B cell (primary cell): ENCODE measurements at regions not wholly inside any gene's neighbourhood (a gene's known extent, or its start where the extent isn't known, plus 50 kb on each side); places are given as distances from the start of the nearest gene placed in this dataset.

Experiments
- ATAC-seq: fragments of 200-7000 bp; cut with Tn5 transposase; one replicate; pipeline ENCODE4 v1.10.0; 2021; ENCODE audit warnings: low read depth, mild to moderate bottlenecking, moderate number of reproducible peaks, moderate library complexity
- CTCF ChIA-PET: fragments of 350-600 bp; sonication (Branson Sonifier 250); formaldehyde crosslinking; loops from one replicate; lab custom pipeline; 2021; ENCODE audit warnings: antibody characterized with exemption, inconsistent platforms; lab: Charles Lee
- POLR2A ChIA-PET: fragments of 350-600 bp; sonication (Branson Sonifier 250); formaldehyde crosslinking; loops from one replicate; lab custom pipeline; 2021; ENCODE audit warnings: antibody characterized with exemption; lab: Charles Lee
- DNase-seq: peaks from one replicate; pipeline ENCODE4 v3.0.0; 2013
- H2AFZ ChIP-seq: 2 replicates; pipeline ENCODE4 v1.6.1; 2012; ENCODE audit warnings: mild to moderate bottlenecking, low read depth, low read length; ENCODE audit not compliant: insufficient read depth, poor library complexity, severe bottlenecking
- H3K27ac ChIP-seq, 2 donors: 1 replicate in 1 of 2; 2 replicates in 1 of 2; pipeline ENCODE4 v1.5.1; 2012 to 2013; ENCODE audit warnings: low read length in 2 of 2, mild to moderate bottlenecking in 2 of 2, moderate library complexity in 1 of 2
- H3K27me3 ChIP-seq, 4 experiments: fragments of 200-600 bp in 1 of 4; sonication (generic) in 1 of 4; replicated peaks in 1 of 4; 1 replicate in 2 of 4; 2 replicates in 2 of 4; pipeline versions ENCODE4 v1.6.1 to v1.7.0; 2013 to 2016; ENCODE audit warnings: low read length in 3 of 4, mild to moderate bottlenecking in 2 of 4, mixed read lengths in 1 of 4, moderate library complexity in 1 of 4; ENCODE audit not compliant: insufficient read depth in 4 of 4, control insufficient read depth in 3 of 4; ENCODE audit errors: control extremely low read depth in 1 of 4
- H3K36me3 ChIP-seq, 2 experiments: replicated peaks in 1 of 2; 1 replicate in 1 of 2; 2 replicates in 1 of 2; pipeline versions ENCODE4 v1.6.1 to v1.7.1; 2013; ENCODE audit warnings: low read length in 1 of 2; ENCODE audit not compliant: insufficient read depth in 2 of 2, control insufficient read depth in 1 of 2; ENCODE audit errors: control extremely low read depth in 1 of 2, extremely low read depth in 1 of 2
- H3K4me1 ChIP-seq, 2 donors: fragments of 200-600 bp in 1 of 2; sonication (generic) in 1 of 2; 1 replicate in 1 of 2; 2 replicates in 1 of 2; pipeline versions ENCODE4 v1.5.1 to v1.6.1; 2013 to 2017; ENCODE audit warnings: low read length in 2 of 2; ENCODE audit not compliant: control insufficient read depth in 2 of 2, insufficient read depth in 2 of 2
- H3K4me2 ChIP-seq: replicated peaks from 2 replicates; pipeline ENCODE3; 2012; ENCODE audit warnings: mild to moderate bottlenecking, low read depth, low read length; ENCODE audit not compliant: poor library complexity, severe bottlenecking
- H3K4me3 ChIP-seq, 5 experiments: fragments of 200-600 bp in 1 of 5; sonication (generic) in 1 of 5; 1 replicate in 3 of 5; 2 replicates in 2 of 5; pipeline versions ENCODE4 v1.5.1 to v1.7.0; 2011 to 2016; ENCODE audit warnings: low read length in 4 of 5, mild to moderate bottlenecking in 4 of 5, low read depth in 2 of 5, control low read depth in 1 of 5, moderate library complexity in 1 of 5; ENCODE audit not compliant: insufficient read depth in 1 of 5; ENCODE audit errors: control extremely low read depth in 1 of 5, extremely low read depth in 1 of 5
- H3K79me2 ChIP-seq: fragments of 200-600 bp; sonication (generic); one replicate; pipeline ENCODE4 v1.6.0; 2016; ENCODE audit warnings: low read length; ENCODE audit not compliant: control insufficient read depth, insufficient read depth
- H3K9ac ChIP-seq: fragments of 200-600 bp; sonication (generic); 2 replicates; pipeline ENCODE4 v1.6.1; 2017; ENCODE audit warnings: mild to moderate bottlenecking, low read length, moderate library complexity
- H3K9me3 ChIP-seq, 3 donors: one replicate each; pipeline versions ENCODE4 v1.6.1 to v1.7.1; 2013; ENCODE audit warnings: low read length in 2 of 3; ENCODE audit not compliant: control insufficient read depth in 2 of 3, insufficient read depth in 1 of 3; ENCODE audit errors: control extremely low read depth in 1 of 3
- H4K20me1 ChIP-seq: 2 replicates; pipeline ENCODE4 v1.6.0; 2012; ENCODE audit warnings: mild to moderate bottlenecking, low read length; ENCODE audit not compliant: insufficient read depth, control insufficient read depth, poor library complexity, severe bottlenecking
- H3K27ac Mint-ChIP-seq: one replicate; pipeline ENCODE4 v1.8.0; 2021; ENCODE audit warnings: mixed read lengths
- H3K27me3 Mint-ChIP-seq: one replicate; pipeline ENCODE4 v1.8.0; 2021; ENCODE audit warnings: mixed read lengths
- H3K4me1 Mint-ChIP-seq: one replicate; pipeline ENCODE4 v1.8.0; 2021; ENCODE audit warnings: mixed read lengths
- H3K4me3 Mint-ChIP-seq: one replicate; pipeline ENCODE4 v1.8.0; 2021; ENCODE audit warnings: mixed read lengths
- H3K9me3 Mint-ChIP-seq: one replicate; pipeline ENCODE4 v1.8.0; 2022; ENCODE audit warnings: mixed read lengths; ENCODE audit not compliant: insufficient read depth
- EZH2 ChIP-seq: IDR thresholded peaks from 2 replicates; pipeline ENCODE4 v1.6.1; 2012; ENCODE audit warnings: borderline replicate concordance, low read depth, mild to moderate bottlenecking, moderate library complexity, low read length; ENCODE audit not compliant: insufficient read depth, poor library complexity, severe bottlenecking
- WGBS: methylation state at CpG from one replicate; pipeline ENCODE4 v1.1.5; 2013; ENCODE audit warnings: missing lambda C conversion rate; ENCODE audit not compliant: insufficient coverage; 5-methylcytosine and 5-hydroxymethylcytosine counted together
- intact Hi-C: fragments of 100-400 bp; cut with micrococcal nuclease; formaldehyde crosslinking; loops from one replicate; pipeline ENCODE4 v1.10.0; 2022
- TF ChIP-seq, protein P1 (sequence below): fragments of 200-600 bp; IDR thresholded peaks from one replicate; pipeline ENCODE4 v1.8.0; 2022; ENCODE audit warnings: antibody characterized with exemption, mild to moderate bottlenecking

GRCh38 chr15:70579766-70580165 lies 183.6 kb downstream of the UACA start:
- Histone ChIP-seq H3K4me1 (no peaks in the 10 kb centered on the region), H3K36me3 (no peaks in the 10 kb centered on the region), H3K27ac (no peak overlapping the region), H3K9me3 (peaks cover 0 to under 1% (median 0%) of the 10 kb centered on the region in 3 donors), H3K4me3 (no peak overlapping the region), H4K20me1 (no peaks in the 10 kb centered on the region), H3K4me2 (no peak overlapping the region), H3K9ac (no peak overlapping the region), H2AFZ (no peak overlapping the region), H3K27me3 (peaks cover 0 to 33% (median 5%) of the 10 kb centered on the region in 4 experiments), H3K79me2 (no peaks in the 10 kb centered on the region)
- Mint-ChIP-seq H3K9me3 (no peaks in the 10 kb centered on the region), H3K4me3 (no peak overlapping the region), H3K27me3 (peaks cover 34% of the 10 kb centered on the region), H3K4me1 (no peaks in the 10 kb centered on the region), H3K27ac (no peak overlapping the region)
- TF ChIP-seq, protein P1, sequence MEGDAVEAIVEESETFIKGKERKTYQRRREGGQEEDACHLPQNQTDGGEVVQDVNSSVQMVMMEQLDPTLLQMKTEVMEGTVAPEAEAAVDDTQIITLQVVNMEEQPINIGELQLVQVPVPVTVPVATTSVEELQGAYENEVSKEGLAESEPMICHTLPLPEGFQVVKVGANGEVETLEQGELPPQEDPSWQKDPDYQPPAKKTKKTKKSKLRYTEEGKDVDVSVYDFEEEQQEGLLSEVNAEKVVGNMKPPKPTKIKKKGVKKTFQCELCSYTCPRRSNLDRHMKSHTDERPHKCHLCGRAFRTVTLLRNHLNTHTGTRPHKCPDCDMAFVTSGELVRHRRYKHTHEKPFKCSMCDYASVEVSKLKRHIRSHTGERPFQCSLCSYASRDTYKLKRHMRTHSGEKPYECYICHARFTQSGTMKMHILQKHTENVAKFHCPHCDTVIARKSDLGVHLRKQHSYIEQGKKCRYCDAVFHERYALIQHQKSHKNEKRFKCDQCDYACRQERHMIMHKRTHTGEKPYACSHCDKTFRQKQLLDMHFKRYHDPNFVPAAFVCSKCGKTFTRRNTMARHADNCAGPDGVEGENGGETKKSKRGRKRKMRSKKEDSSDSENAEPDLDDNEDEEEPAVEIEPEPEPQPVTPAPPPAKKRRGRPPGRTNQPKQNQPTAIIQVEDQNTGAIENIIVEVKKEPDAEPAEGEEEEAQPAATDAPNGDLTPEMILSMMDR: no peak
- no peak for TF ChIP-seq EZH2
- intact Hi-C loops: loop anchor here (10.0 kb wide), 1 partner anchor 1105 kb away; no protein-coding TSS in a partner anchor
- ChIA-PET POLR2A (no interaction called here), CTCF (interaction anchor here (1.0 kb wide), 1 partner anchor 113 kb away, joined by 3 read pairs; no protein-coding TSS in a partner anchor)
- no peak for ATAC-seq
- no peak for DNase-seq
- WGBS: 91% methylated on average over 3 of the region's 3 CpGs

GRCh38 chr15:70578196-70578595 lies 185.2 kb downstream of the UACA start:
- POLR2A ChIA-PET: no interaction called here
- 93% methylated on average over 10 of the region's 10 CpGs for WGBS
- CTCF ChIA-PET: interaction anchor here (0.5 kb wide), 1 partner anchor 1101 kb away, joined by 3 read pairs; no protein-coding TSS in a partner anchor

More at GRCh38 chr15:70578196-70578595, 185.2 kb downstream of the UACA start:
- Histone ChIP-seq H3K4me1 (no peaks in the 10 kb centered on the region), H3K9me3 (peaks cover 0 to 7% (median 0%) of the 10 kb centered on the region in 3 donors), H3K9ac (no peak overlapping the region), H3K36me3 (no peaks in the 10 kb centered on the region), H3K4me3 (no peak overlapping the region), H3K27ac (no peak overlapping the region), H3K4me2 (no peak overlapping the region), H2AFZ (no peak overlapping the region), H3K27me3 (peaks cover 0 to 27% (median 2%) of the 10 kb centered on the region in 4 experiments), H4K20me1 (no peaks in the 10 kb centered on the region), H3K79me2 (no peaks in the 10 kb centered on the region)
- H3K9me3 Mint-ChIP-seq: peaks cover 6% of the 10 kb centered on the region
- ATAC-seq: no peak
- no peak for DNase-seq
- H3K27ac Mint-ChIP-seq: no peak overlapping the region
- no peaks in the 10 kb centered on the region for H3K4me1 Mint-ChIP-seq
- intact Hi-C loops: no loop called here
- TF ChIP-seq, protein P1: no peak
- TF ChIP-seq EZH2: no peak
- H3K4me3 Mint-ChIP-seq: no peak overlapping the region
- peaks cover 19% of the 10 kb centered on the region for H3K27me3 Mint-ChIP-seq
